Breast epithelium (tissue), 4 donors: ENCODE measurements at regions not wholly inside any gene's neighbourhood (a gene's known extent, or its start where the extent isn't known, plus 50 kb on each side); places are given as distances from the start of the nearest gene placed in this dataset.

ENCODE experiments used
- DNase-seq, 2 donors: peaks; one replicate each; pipeline ENCODE4 v3.0.0-alpha.2; 2019; ENCODE audit warnings: low spot score in 2 of 2
- H3K27ac ChIP-seq, 2 donors: fragments of 200-600 bp; sonication (generic) in 1 of 2; one replicate each; pipeline ENCODE4 v1.5.1; 2016 to 2019; ENCODE audit warnings: mild to moderate bottlenecking in 1 of 2
- H3K27me3 ChIP-seq, 2 donors: fragments of 200-600 bp; sonication (generic) in 1 of 2; one replicate each; pipeline versions ENCODE4 v1.5.1 to v1.6.0; 2017 to 2019; ENCODE audit warnings: control low read depth in 1 of 2, mild to moderate bottlenecking in 1 of 2
- H3K36me3 ChIP-seq: fragments of 200-600 bp; one replicate; pipeline ENCODE4 v1.5.1; 2019
- H3K4me1 ChIP-seq, 2 donors: fragments of 200-600 bp; sonication (generic); one replicate each; pipeline ENCODE4 v1.5.1; 2016 to 2019; ENCODE audit warnings: control low read depth in 1 of 2
- H3K4me3 ChIP-seq, 3 donors: fragments of 200-600 bp; sonication (generic); 1 replicate in 2 of 3; 2 replicates in 1 of 3; pipeline ENCODE4 v1.5.1; 2016 to 2019; ENCODE audit warnings: mild to moderate bottlenecking in 3 of 3, moderate library complexity in 2 of 3
- H3K9me3 ChIP-seq, 2 donors: fragments of 200-600 bp; sonication (generic) in 1 of 2; one replicate each; pipeline ENCODE4 v1.5.1; 2016 to 2019; ENCODE audit warnings: control low read depth in 1 of 2
- CTCF ChIP-seq, 3 donors: fragments of 450-650 bp; IDR thresholded peaks; one replicate each; pipeline ENCODE4 v1.5.1; 2016 to 2017; ENCODE audit warnings: antibody characterized with exemption in 3 of 3, mild to moderate bottlenecking in 3 of 3, moderate library complexity in 3 of 3
- POLR2A ChIP-seq: fragments of 450-650 bp; IDR thresholded peaks from one replicate; pipeline ENCODE4 v1.6.1; 2016; ENCODE audit warnings: antibody characterized with exemption, mild to moderate bottlenecking, moderate library complexity
- POLR2AphosphoS5 ChIP-seq, 3 donors: sonication (generic); formaldehyde crosslinking; IDR thresholded peaks; one replicate each; pipeline ENCODE4 v1.6.1; 2017; ENCODE audit warnings: antibody characterized with exemption in 3 of 3
- intact Hi-C: fragments of 100-400 bp; cut with DNase I; formaldehyde crosslinking; loops from one replicate; pipeline ENCODE4 v1.15.1; 2023; ENCODE audit warnings: low total_unique reads

- Histone ChIP-seq H3K27ac (no peak overlapping the region), H3K4me1 (no peaks in the 10 kb centered on the region), H3K4me3 (no peak overlapping the region), H3K27me3 (no peaks in the 10 kb centered on the region), H3K36me3 (no peaks in the 10 kb centered on the region), H3K9me3 (no peaks in the 10 kb centered on the region)
- no peak for TF ChIP-seq POLR2A
- no peak for TF ChIP-seq POLR2AphosphoS5 (IDR thresholded peaks at IDR 0.05)
- TF ChIP-seq CTCF (IDR thresholded peaks at IDR 0.05): no peak
- no peak for DNase-seq
- intact Hi-C loops: no loop called here
Measured at GRCh38 chr7:124426621-124427020, 339.0 kb downstream of the GPR37 start.

- H3K9me3 ChIP-seq: no peaks in the 10 kb centered on the region
- no peak for DNase-seq
- no peak overlapping the region for H3K4me3 ChIP-seq
- no peaks in the 10 kb centered on the region for H3K27me3 ChIP-seq
- H3K36me3 ChIP-seq: no peaks in the 10 kb centered on the region
- no peak overlapping the region for H3K27ac ChIP-seq
- intact Hi-C loops: no loop called here
- TF ChIP-seq POLR2AphosphoS5 (IDR thresholded peaks at IDR 0.05): no peak
- no peak for TF ChIP-seq CTCF (IDR thresholded peaks at IDR 0.05)
- no peak for TF ChIP-seq POLR2A
- H3K4me1 ChIP-seq: no peaks in the 10 kb centered on the region
Measured at GRCh38 chr7:124423863-124424262, 341.7 kb downstream of the GPR37 start.

- TF ChIP-seq POLR2A (no peak), POLR2AphosphoS5 (IDR thresholded peaks at IDR 0.05) (no peak), CTCF (IDR thresholded peaks at IDR 0.05) (no peak)
Measured at GRCh38 chr7:124422081-124422480, 343.5 kb downstream of the GPR37 start.

GRCh38 chr7:124420367-124420766 is 345.2 kb downstream of the GPR37 start:
- H3K4me1 ChIP-seq: no peaks in the 10 kb centered on the region
- no peak overlapping the region for H3K4me3 ChIP-seq
- H3K9me3 ChIP-seq: no peaks in the 10 kb centered on the region
- TF ChIP-seq POLR2A: no peak
- no peak for TF ChIP-seq POLR2AphosphoS5 (IDR thresholded peaks at IDR 0.05)
- TF ChIP-seq CTCF (IDR thresholded peaks at IDR 0.05): no peak
- H3K36me3 ChIP-seq: no peaks in the 10 kb centered on the region
- H3K27ac ChIP-seq: no peak overlapping the region
- no peaks in the 10 kb centered on the region for H3K27me3 ChIP-seq
- DNase-seq: no peak
- intact Hi-C loops: no loop called here

More at GRCh38 chr7:124422081-124422480, 343.5 kb downstream of the GPR37 start:
- no peaks in the 10 kb centered on the region for H3K9me3 ChIP-seq
- H3K27ac ChIP-seq: no peak overlapping the region
- no peak overlapping the region for H3K4me3 ChIP-seq
- no peaks in the 10 kb centered on the region for H3K27me3 ChIP-seq
- H3K36me3 ChIP-seq: no peaks in the 10 kb centered on the region
- intact Hi-C loops: no loop called here
- no peaks in the 10 kb centered on the region for H3K4me1 ChIP-seq
- no peak for DNase-seq

GRCh38 chr7:124413029-124413428 is 352.6 kb downstream of the GPR37 start:
- no peaks in the 10 kb centered on the region for H3K36me3 ChIP-seq
- no peaks in the 10 kb centered on the region for H3K9me3 ChIP-seq
- no peak overlapping the region for H3K4me3 ChIP-seq
- H3K27ac ChIP-seq: no peak overlapping the region
- DNase-seq: no peak
- no peaks in the 10 kb centered on the region for H3K4me1 ChIP-seq
- no peaks in the 10 kb centered on the region for H3K27me3 ChIP-seq
- no peak for TF ChIP-seq POLR2AphosphoS5 (IDR thresholded peaks at IDR 0.05)
- TF ChIP-seq POLR2A: no peak
- no peak for TF ChIP-seq CTCF (IDR thresholded peaks at IDR 0.05)
- intact Hi-C loops: no loop called here
